OCI-LY1 (cell line): ENCODE measurements at regions not wholly inside any gene's neighbourhood (a gene's known extent, or its start where the extent isn't known, plus 50 kb on each side); places are given as distances from the start of the nearest gene placed in this dataset.

Source experiments
- CTCF ChIP-seq: fragments of 200-600 bp; sonication (generic), shearing (Covaris generic); IDR thresholded peaks from 2 replicates; pipeline ENCODE4 v1.5.1; 2017; ENCODE audit warnings: mild to moderate bottlenecking, antibody characterized with exemption, low read length, moderate library complexity, mixed read lengths
- EZH2 ChIP-seq: fragments of 200-600 bp; sonication (generic), shearing (Covaris generic); IDR thresholded peaks from 2 replicates; pipeline ENCODE4 v1.8.0; 2017; ENCODE audit warnings: borderline replicate concordance, mixed run types, mild to moderate bottlenecking, antibody characterized with exemption, low read length, moderate library complexity, mixed read lengths

GRCh38 chr7:68963552-68963951 lies 634.7 kb upstream of the AUTS2 start:
- no peak for TF ChIP-seq CTCF
- no peak for TF ChIP-seq EZH2
